ENCODE measurements at regions not wholly inside any gene's neighbourhood (a gene's known extent, or its start where the extent isn't known, plus 50 kb on each side); places are given as distances from the start of the nearest gene placed in this dataset.

- ChIA-PET POLR2A (no interaction called here), CTCF (no interaction called here)
- Histone ChIP-seq H2AFZ (ENCODE audit: low read depth) (no peak overlapping the region), H3K4me2 (no peak overlapping the region), H3K36me3 (replicated peaks in 1 of 2; ENCODE audit: control insufficient read depth in 1 of 2, insufficient read depth in 2 of 2, low read length in 1 of 2) (no peaks in the 10 kb centered on the region), H3K9me3 (no peaks in the 10 kb centered on the region), H4K20me1 (ENCODE audit: insufficient read depth) (no peaks in the 10 kb centered on the region), H3K27ac (ENCODE audit: low read depth in 2 of 2, low read length in 1 of 2) (no peak overlapping the region), H3K4me1 (ENCODE audit: control insufficient read depth in 1 of 2, insufficient read depth in 2 of 2, low read depth in 1 of 2, low read length in 1 of 2) (no peaks in the 10 kb centered on the region; a peak in 1 of 4 replicates), H3K27me3 (ENCODE audit: insufficient read depth) (no peaks in the 10 kb centered on the region), H3K9me2 (no peaks in the 10 kb centered on the region), H3F3A (replicated peaks; ENCODE audit: insufficient read depth) (no peaks in the 10 kb centered on the region), H3K9ac (no peak overlapping the region), H3K4me3 (ENCODE audit: low read depth in 2 of 2, low read length in 1 of 2) (no peak overlapping the region), H3K79me2 (ENCODE audit: insufficient read depth) (no peaks in the 10 kb centered on the region)
- no peak for DNase-seq
- TF ChIP-seq RAD21 (IDR thresholded peaks at IDR 0.05; ENCODE audit: low read length) (no peak), EP300 (IDR thresholded peaks at IDR 0.05; ENCODE audit: borderline replicate concordance in 1 of 2, low read depth in 1 of 2, low read length in 1 of 2) (no peak), RCOR1 (IDR thresholded peaks at IDR 0.05; ENCODE audit: low read length) (no peak), RFX5 (IDR thresholded peaks at IDR 0.05; ENCODE audit: low read length) (no peak), GABPA (IDR thresholded peaks at IDR 0.05; ENCODE audit: low read depth) (no peak), USF1 (IDR thresholded peaks at IDR 0.05; ENCODE audit: borderline replicate concordance, low read depth) (no peak), YY1 (IDR thresholded peaks at IDR 0.05; ENCODE audit: low read depth) (no peak), NRF1 (IDR thresholded peaks at IDR 0.05; ENCODE audit: low read depth, low read length) (no peak), MXI1 (IDR thresholded peaks at IDR 0.05; ENCODE audit: low read depth, low read length) (no peak), TCF12 (IDR thresholded peaks at IDR 0.05) (no peak), EZH2phosphoT487 (IDR thresholded peaks at IDR 0.05; ENCODE audit: borderline replicate concordance, low read depth) (no peak), CTCF (IDR thresholded peaks at IDR 0.05) (no peak), FOSL2 (IDR thresholded peaks at IDR 0.05; ENCODE audit: borderline replicate concordance, low read depth) (no peak), ELF1 (IDR thresholded peaks at IDR 0.05) (no peak), SIN3A (IDR thresholded peaks at IDR 0.05; ENCODE audit: borderline replicate concordance, low read depth, low read length) (no peak), SMC3 (IDR thresholded peaks at IDR 0.05; ENCODE audit: low read depth, low read length) (no peak), REST (IDR thresholded peaks at IDR 0.05; ENCODE audit: low read depth, low read length) (no peak), IRF3 (IDR thresholded peaks at IDR 0.05; ENCODE audit: low read depth, low read length) (no peak)
- 48% methylated on average over 4 of the region's 4 CpGs for WGBS (ENCODE audit: low lambda C conversion rate)
These were observed 706.9 kb downstream of the METTL15 start for GRCh38 chr11:28815110-28815509.
